Type B pancreatic cell (in vitro differentiated cells): ENCODE measurements at regions not wholly inside any gene's neighbourhood (a gene's known extent, or its start where the extent isn't known, plus 50 kb on each side); places are given as distances from the start of the nearest gene placed in this dataset.

Source experiments
- DNase-seq: peaks from one replicate; pipeline ENCODE4 v3.0.0; 2021; ENCODE audit warnings: mixed read lengths; ENCODE audit not compliant: unreplicated experiment; ENCODE audit errors: extremely low spot score
- H3K27ac Mint-ChIP-seq: 2 replicates; pipeline ENCODE4 v1.8.0; 2021; ENCODE audit warnings: mild to moderate bottlenecking, mixed read lengths
- H3K27me3 Mint-ChIP-seq: 2 replicates; pipeline ENCODE4 v1.8.0; 2021; ENCODE audit warnings: mixed read lengths
- H3K36me3 Mint-ChIP-seq: 2 replicates; pipeline ENCODE4 v1.8.0; 2021; ENCODE audit warnings: mixed read lengths
- H3K4me1 Mint-ChIP-seq: one replicate; pipeline ENCODE4 v1.8.0; 2021; ENCODE audit warnings: mixed read lengths; ENCODE audit not compliant: unreplicated experiment
- H3K4me3 Mint-ChIP-seq: 2 replicates; pipeline ENCODE4 v1.8.0; 2021; ENCODE audit warnings: mild to moderate bottlenecking, mixed read lengths
- H3K9me3 Mint-ChIP-seq: 2 replicates; pipeline ENCODE4 v1.8.0; 2021; ENCODE audit warnings: mixed read lengths
- CTCF ChIP-seq: fragments of 200-600 bp; sonication (generic); conservative IDR thresholded peaks from 2 replicates; pipeline ENCODE4 v1.5.0; 2021; ENCODE audit warnings: antibody characterized with exemption, mild to moderate bottlenecking

GRCh38 chr18:39741755-39742466, 2176.3 kb upstream of the CELF4 start:
- no peaks in the 10 kb centered on the region for H3K27me3 Mint-ChIP-seq
- H3K4me1 Mint-ChIP-seq: peaks cover 10% of the 10 kb centered on the region
- no peak overlapping the region for H3K4me3 Mint-ChIP-seq
- no peak for DNase-seq
- TF ChIP-seq CTCF: no peak
- H3K9me3 Mint-ChIP-seq: no peaks in the 10 kb centered on the region
- H3K36me3 Mint-ChIP-seq: no peaks in the 10 kb centered on the region
- no peak overlapping the region for H3K27ac Mint-ChIP-seq

- peaks cover 10% of the 10 kb centered on the region for H3K4me1 Mint-ChIP-seq
- DNase-seq: no peak
- no peaks in the 10 kb centered on the region for H3K36me3 Mint-ChIP-seq
- H3K4me3 Mint-ChIP-seq: no peak overlapping the region
- no peak for TF ChIP-seq CTCF
- no peaks in the 10 kb centered on the region for H3K27me3 Mint-ChIP-seq
- H3K9me3 Mint-ChIP-seq: peaks cover 3% of the 10 kb centered on the region
- H3K27ac Mint-ChIP-seq: no peak overlapping the region
Measured at GRCh38 chr18:39737869-39738268, 2172.3 kb upstream of the CELF4 start.

- DNase-seq: no peak
- no peaks in the 10 kb centered on the region for H3K36me3 Mint-ChIP-seq
- no peak overlapping the region for H3K4me3 Mint-ChIP-seq
- TF ChIP-seq CTCF: peak; percentile 46
- H3K4me1 Mint-ChIP-seq: peaks cover 14% of the 10 kb centered on the region
- no peak overlapping the region for H3K27ac Mint-ChIP-seq
- H3K27me3 Mint-ChIP-seq: no peaks in the 10 kb centered on the region
- H3K9me3 Mint-ChIP-seq: peaks cover 10% of the 10 kb centered on the region
Measured at GRCh38 chr18:39732918-39733317, 2167.3 kb upstream of the CELF4 start.

GRCh38 chr18:39730606-39731005, 2165.0 kb upstream of the CELF4 start:
- no peak for TF ChIP-seq CTCF
- peaks cover 14% of the 10 kb centered on the region for H3K4me1 Mint-ChIP-seq
- peaks cover 10% of the 10 kb centered on the region for H3K9me3 Mint-ChIP-seq
- no peak overlapping the region for H3K27ac Mint-ChIP-seq
- no peak for DNase-seq
- H3K27me3 Mint-ChIP-seq: no peaks in the 10 kb centered on the region
- no peak overlapping the region for H3K4me3 Mint-ChIP-seq
- no peaks in the 10 kb centered on the region for H3K36me3 Mint-ChIP-seq

- no peak for TF ChIP-seq CTCF
- no peak for DNase-seq
- Mint-ChIP-seq H3K27ac (no peak overlapping the region), H3K4me1 (peaks cover 11% of the 10 kb centered on the region), H3K36me3 (no peaks in the 10 kb centered on the region), H3K27me3 (no peaks in the 10 kb centered on the region), H3K9me3 (peaks cover 4% of the 10 kb centered on the region), H3K4me3 (no peak overlapping the region)
Measured at GRCh38 chr18:39724652-39725051, 2159.1 kb upstream of the CELF4 start.
